SU-DHL-6 (cell line): ENCODE measurements at regions not wholly inside any gene's neighbourhood (a gene's known extent, or its start where the extent isn't known, plus 50 kb on each side); places are given as distances from the start of the nearest gene placed in this dataset.
"Not testable (repeated sequence)": the region's sequence is repeated elsewhere in the genome, so short reads cannot be mapped to it uniquely, and the experiment has no call there.

Experiments used
- H2AFZ ChIP-seq: fragments of 200-600 bp; sonication (generic); 2 replicates; pipeline ENCODE4 v1.6.1; 2014; ENCODE audit warnings: low read depth, mild to moderate bottlenecking, moderate library complexity, mixed read lengths, antibody characterized with exemption, low read length; ENCODE audit not compliant: severe bottlenecking
- H3F3A ChIP-seq: fragments of 200-600 bp; shearing (Covaris generic); 2 replicates; pipeline ENCODE4 v1.6.0; 2016; ENCODE audit warnings: antibody characterized with exemption, mild to moderate bottlenecking; ENCODE audit not compliant: insufficient read depth
- H3K27ac ChIP-seq: fragments of 200-600 bp; sonication (generic); 2 replicates; pipeline ENCODE4 v1.5.1; 2016; ENCODE audit warnings: low read depth, mild to moderate bottlenecking, low read length, moderate library complexity, mixed read lengths
- H3K27me3 ChIP-seq: fragments of 200-600 bp; sonication (generic), shearing (Covaris generic); 2 replicates; pipeline ENCODE4 v1.6.0; 2014; ENCODE audit warnings: mild to moderate bottlenecking, low read length
- H3K36me3 ChIP-seq: fragments of 200-600 bp; sonication (generic); 2 replicates; pipeline ENCODE4 v1.6.1; 2014; ENCODE audit warnings: mild to moderate bottlenecking, low read length, mixed read lengths
- H3K4me2 ChIP-seq: fragments of 300-600, 200-600 bp; shearing (Covaris generic), sonication (generic); 2 replicates; pipeline ENCODE4 v1.6.0; 2014; ENCODE audit warnings: low read length, low read depth, mild to moderate bottlenecking; ENCODE audit not compliant: poor library complexity, severe bottlenecking
- H3K4me3 ChIP-seq: fragments of 200-600 bp; sonication (generic); 2 replicates; pipeline ENCODE4 v1.5.1; 2014; ENCODE audit warnings: antibody characterized with exemption, low read length, mild to moderate bottlenecking, mixed read lengths; ENCODE audit not compliant: insufficient read depth, poor library complexity, severe bottlenecking
- H3K79me2 ChIP-seq: fragments of 200-600 bp; sonication (generic); 2 replicates; pipeline ENCODE4 v1.6.1; 2014; ENCODE audit warnings: mild to moderate bottlenecking, low read length, moderate library complexity; ENCODE audit not compliant: insufficient read depth
- H3K9ac ChIP-seq: fragments of 200-600 bp; sonication (generic); 2 replicates; pipeline ENCODE4 v1.7.0; 2014; ENCODE audit warnings: mild to moderate bottlenecking, low read length
- H3K9me2 ChIP-seq: fragments of 200-600 bp; sonication (generic); replicated peaks from 2 replicates; pipeline ENCODE4 v1.6.1; 2014; ENCODE audit warnings: low read length; ENCODE audit not compliant: insufficient read depth
- H3K9me3 ChIP-seq: fragments of 200-600 bp; sonication (generic); 2 replicates; pipeline ENCODE4 v1.6.1; 2014; ENCODE audit warnings: low read length, mixed read lengths; ENCODE audit not compliant: insufficient read depth
- H4K20me1 ChIP-seq: fragments of 200-600 bp; sonication (generic); 2 replicates; pipeline ENCODE4 v1.6.1; 2014; ENCODE audit warnings: low read depth, mild to moderate bottlenecking, antibody characterized with exemption, low read length, moderate library complexity, mixed read lengths
- EZH2phosphoT487 ChIP-seq: fragments of 200-600 bp; sonication (generic), shearing (Covaris generic); conservative IDR thresholded peaks from 2 replicates; pipeline ENCODE4 v1.6.1; 2018; ENCODE audit warnings: mild to moderate bottlenecking, antibody characterized with exemption, low read length, moderate library complexity, mixed read lengths
- TF ChIP-seq, protein P1 (sequence below): fragments of 200-600 bp; sonication (generic); IDR thresholded peaks from one replicate; pipeline ENCODE4 v1.5.1; 2017; ENCODE audit warnings: antibody characterized with exemption, mild to moderate bottlenecking, low read length, moderate library complexity; ENCODE audit not compliant: insufficient read depth, poor library complexity, severe bottlenecking

DNA sequence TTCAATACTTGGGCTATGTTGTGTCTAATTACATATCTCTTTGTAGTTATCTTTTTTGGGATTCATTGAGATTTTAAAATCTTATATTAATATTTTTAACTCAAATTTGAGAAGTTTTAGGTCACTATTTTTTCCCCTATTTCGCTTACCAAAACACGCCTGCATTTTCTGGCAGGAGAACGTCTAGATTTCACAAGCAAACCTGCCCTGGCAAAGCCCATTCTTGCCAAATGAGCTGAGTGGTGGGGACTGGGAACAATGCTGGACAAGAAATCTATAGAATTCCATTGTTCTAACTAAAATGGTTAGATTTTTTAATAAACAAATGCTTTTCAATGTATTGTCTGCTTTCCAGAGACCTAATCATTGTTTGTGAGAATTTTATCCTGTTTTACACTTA lies 1283.7 kb upstream of the RAG2 start:
- no peak for TF ChIP-seq EZH2phosphoT487
- TF ChIP-seq, protein P1, sequence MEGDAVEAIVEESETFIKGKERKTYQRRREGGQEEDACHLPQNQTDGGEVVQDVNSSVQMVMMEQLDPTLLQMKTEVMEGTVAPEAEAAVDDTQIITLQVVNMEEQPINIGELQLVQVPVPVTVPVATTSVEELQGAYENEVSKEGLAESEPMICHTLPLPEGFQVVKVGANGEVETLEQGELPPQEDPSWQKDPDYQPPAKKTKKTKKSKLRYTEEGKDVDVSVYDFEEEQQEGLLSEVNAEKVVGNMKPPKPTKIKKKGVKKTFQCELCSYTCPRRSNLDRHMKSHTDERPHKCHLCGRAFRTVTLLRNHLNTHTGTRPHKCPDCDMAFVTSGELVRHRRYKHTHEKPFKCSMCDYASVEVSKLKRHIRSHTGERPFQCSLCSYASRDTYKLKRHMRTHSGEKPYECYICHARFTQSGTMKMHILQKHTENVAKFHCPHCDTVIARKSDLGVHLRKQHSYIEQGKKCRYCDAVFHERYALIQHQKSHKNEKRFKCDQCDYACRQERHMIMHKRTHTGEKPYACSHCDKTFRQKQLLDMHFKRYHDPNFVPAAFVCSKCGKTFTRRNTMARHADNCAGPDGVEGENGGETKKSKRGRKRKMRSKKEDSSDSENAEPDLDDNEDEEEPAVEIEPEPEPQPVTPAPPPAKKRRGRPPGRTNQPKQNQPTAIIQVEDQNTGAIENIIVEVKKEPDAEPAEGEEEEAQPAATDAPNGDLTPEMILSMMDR = no peak
- Histone ChIP-seq H3K9me2 (no peaks in the 10 kb centered on the region), H3K27me3 (no peaks in the 10 kb centered on the region), H3F3A (no peaks in the 10 kb centered on the region), H3K9ac (no peak overlapping the region), H3K36me3 (no peaks in the 10 kb centered on the region), H3K79me2 (no peaks in the 10 kb centered on the region), H3K4me2 (no peak overlapping the region), H3K27ac (no peak overlapping the region), H2AFZ (no peak overlapping the region), H3K9me3 (no peaks in the 10 kb centered on the region), H4K20me1 (no peaks in the 10 kb centered on the region), H3K4me3 (no peak overlapping the region)

DNA sequence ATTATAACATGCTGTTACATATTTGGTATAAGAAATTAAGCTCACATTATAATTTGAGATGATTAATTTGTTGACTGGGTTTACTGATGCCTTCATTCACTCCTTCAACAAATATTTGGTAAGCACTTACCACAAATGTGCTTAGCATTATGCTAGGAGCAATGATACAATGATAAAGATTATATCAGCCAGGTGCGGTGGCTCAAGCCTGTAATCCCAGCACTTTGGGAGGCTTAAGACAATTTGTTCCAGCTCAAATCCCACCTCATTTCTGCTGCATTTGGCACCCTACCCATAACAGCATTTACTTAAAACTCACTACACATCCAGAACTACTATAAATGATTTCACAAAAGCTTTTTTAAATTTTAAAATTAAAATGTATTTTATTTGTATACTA lies 1263.6 kb upstream of the RAG2 start:
- H2AFZ ChIP-seq = no peak overlapping the region

DNA sequence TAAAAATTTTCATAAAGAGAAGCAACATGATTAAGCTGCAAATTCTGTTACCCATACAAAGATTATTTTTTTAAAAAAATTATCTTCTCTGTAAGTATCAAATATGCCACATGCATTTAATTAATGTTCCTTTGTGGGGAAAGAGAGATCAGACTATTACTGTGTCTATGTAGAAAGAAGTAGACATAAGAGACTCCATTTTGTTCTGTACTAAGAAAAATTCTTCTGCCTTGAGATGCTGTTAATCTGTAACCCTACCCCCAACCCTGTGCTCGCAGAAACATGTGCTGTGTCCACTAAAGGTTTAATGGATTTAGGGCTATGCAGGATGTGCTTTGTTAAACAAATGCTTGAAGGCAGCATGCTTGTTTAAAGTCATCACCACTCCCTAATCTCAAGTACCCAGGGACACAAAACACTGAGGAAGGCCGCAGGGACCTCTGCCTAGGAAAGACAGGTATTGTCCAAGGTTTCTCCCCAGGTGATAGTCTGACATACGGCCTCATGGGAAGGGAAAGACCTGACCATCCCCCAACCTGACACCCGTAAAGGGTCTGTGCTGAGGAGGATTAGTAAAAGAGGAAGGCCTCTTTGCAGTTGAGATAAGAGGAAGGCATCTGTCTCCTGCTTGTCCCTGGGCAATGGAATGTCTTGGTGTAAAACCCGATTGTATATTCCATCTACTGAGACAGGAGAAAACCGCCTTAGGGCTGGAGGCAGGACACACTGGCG lies 1260.9 kb upstream of the RAG2 start:
- H2AFZ ChIP-seq, H3K79me2 ChIP-seq, H3K9ac ChIP-seq, H3K9me2 ChIP-seq, H3K27me3 ChIP-seq, H3K36me3 ChIP-seq, H4K20me1 ChIP-seq, H3F3A ChIP-seq, H3K9me3 ChIP-seq, H3K27ac ChIP-seq, H3K4me3 ChIP-seq, H3K4me2 ChIP-seq: not testable (repeated sequence)

More for the DNA sequence above, 1263.6 kb upstream of the RAG2 start:
- Histone ChIP-seq H3K4me3 (no peak overlapping the region), H3K36me3 (no peaks in the 10 kb centered on the region), H3K27me3 (no peaks in the 10 kb centered on the region), H3K27ac (no peak overlapping the region), H3K4me2 (no peak overlapping the region), H3K79me2 (no peaks in the 10 kb centered on the region), H3F3A (no peaks in the 10 kb centered on the region), H4K20me1 (no peaks in the 10 kb centered on the region), H3K9me3 (no peaks in the 10 kb centered on the region), H3K9ac (no peak overlapping the region), H3K9me2 (no peaks in the 10 kb centered on the region)
- TF ChIP-seq, protein P1 = no peak
- TF ChIP-seq EZH2phosphoT487 = no peak

DNA sequence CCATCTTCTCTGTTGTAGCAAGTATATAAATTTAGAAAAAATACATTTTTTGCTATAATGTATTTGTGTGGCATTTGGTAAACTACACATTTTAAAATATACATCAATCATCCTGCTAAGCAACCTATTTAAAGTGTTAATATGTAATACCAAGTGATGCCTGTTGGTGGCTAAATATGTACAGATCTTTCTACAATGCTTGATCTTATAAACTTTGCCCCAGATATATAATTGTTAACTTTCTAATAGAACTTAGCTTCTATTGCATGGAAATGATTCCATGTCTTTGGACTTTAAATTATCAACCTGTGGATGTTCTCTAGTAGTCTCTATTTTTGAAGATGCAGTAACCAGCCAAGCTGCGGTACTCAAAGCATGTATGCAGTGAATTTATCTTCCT lies 1260.4 kb upstream of the RAG2 start:
- TF ChIP-seq, protein P1 = no peak
- TF ChIP-seq EZH2phosphoT487 = no peak
- Histone ChIP-seq H2AFZ (no peak overlapping the region), H3K4me3 (no peak overlapping the region), H3K4me2 (no peak overlapping the region), H3K27me3 (no peaks in the 10 kb centered on the region), H3K9ac (no peak overlapping the region), H3F3A (no peaks in the 10 kb centered on the region), H3K36me3 (no peaks in the 10 kb centered on the region), H3K79me2 (no peaks in the 10 kb centered on the region), H3K27ac (no peak overlapping the region), H3K9me3 (no peaks in the 10 kb centered on the region), H4K20me1 (no peaks in the 10 kb centered on the region), H3K9me2 (no peaks in the 10 kb centered on the region)
